GM12874 (cell line): ENCODE measurements at regions not wholly inside any gene's neighbourhood (a gene's known extent, or its start where the extent isn't known, plus 50 kb on each side); places are given as distances from the start of the nearest gene placed in this dataset.

ENCODE experiments used
- TF ChIP-seq, protein P1 (sequence below): IDR thresholded peaks from 2 replicates; pipeline ENCODE4 v1.5.1; 2011; ENCODE audit warnings: low read depth, mild to moderate bottlenecking, control low read depth, low read length, moderate library complexity; ENCODE audit not compliant: insufficient read depth

DNA sequence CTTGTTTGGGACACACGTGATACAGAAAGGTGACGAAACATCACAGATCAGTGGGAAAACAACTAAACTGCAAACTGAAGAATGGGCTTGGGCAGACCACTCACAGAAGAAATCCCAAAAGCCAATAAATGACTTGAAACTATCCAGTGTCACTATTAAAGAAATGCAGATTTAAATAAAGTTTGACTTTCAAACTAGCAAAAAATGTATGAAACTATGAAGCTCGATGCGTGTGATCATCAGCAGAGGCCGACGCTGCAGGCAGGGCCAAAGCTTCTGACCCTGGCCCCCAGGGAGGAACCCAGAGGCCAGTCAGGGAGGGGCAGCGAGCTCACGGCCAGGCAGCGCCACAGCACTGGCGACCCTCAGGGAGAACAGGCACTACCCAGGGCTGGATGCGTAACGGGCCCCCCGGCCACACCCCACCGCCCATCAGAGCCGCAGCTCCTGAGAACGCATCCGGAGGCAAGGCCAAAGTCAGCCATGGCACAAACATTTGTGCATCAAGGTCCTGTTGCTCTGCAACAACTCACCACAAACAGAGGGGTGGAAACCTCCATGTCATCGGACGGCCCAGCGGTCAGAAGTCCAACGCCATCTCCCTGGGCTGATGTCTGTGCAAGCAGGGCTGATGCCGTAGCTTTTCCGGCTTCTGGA, 94.1 kb downstream of the YTHDF1 start:
- TF ChIP-seq, protein P1, sequence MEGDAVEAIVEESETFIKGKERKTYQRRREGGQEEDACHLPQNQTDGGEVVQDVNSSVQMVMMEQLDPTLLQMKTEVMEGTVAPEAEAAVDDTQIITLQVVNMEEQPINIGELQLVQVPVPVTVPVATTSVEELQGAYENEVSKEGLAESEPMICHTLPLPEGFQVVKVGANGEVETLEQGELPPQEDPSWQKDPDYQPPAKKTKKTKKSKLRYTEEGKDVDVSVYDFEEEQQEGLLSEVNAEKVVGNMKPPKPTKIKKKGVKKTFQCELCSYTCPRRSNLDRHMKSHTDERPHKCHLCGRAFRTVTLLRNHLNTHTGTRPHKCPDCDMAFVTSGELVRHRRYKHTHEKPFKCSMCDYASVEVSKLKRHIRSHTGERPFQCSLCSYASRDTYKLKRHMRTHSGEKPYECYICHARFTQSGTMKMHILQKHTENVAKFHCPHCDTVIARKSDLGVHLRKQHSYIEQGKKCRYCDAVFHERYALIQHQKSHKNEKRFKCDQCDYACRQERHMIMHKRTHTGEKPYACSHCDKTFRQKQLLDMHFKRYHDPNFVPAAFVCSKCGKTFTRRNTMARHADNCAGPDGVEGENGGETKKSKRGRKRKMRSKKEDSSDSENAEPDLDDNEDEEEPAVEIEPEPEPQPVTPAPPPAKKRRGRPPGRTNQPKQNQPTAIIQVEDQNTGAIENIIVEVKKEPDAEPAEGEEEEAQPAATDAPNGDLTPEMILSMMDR: no peak

DNA sequence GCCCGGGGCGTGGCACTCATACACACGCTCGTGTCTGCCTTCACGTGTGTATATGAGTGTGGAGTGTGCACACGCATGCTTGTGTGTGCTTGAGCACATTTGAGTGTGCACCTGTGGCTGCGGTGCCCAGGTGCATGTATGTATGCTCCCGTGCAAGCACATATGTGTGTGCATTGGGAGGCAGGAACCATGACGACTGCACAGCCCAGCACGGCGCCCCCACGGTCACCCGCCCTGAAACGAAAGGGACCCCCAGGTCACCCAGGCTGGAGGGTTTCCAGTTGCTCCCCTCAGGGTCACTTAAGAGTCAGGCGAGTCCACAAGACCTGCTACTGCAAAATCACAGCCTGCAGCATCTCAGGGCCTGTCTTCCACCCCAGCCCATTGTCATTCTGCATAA, 94.7 kb downstream of the YTHDF1 start:
- TF ChIP-seq, protein P1: no peak

DNA sequence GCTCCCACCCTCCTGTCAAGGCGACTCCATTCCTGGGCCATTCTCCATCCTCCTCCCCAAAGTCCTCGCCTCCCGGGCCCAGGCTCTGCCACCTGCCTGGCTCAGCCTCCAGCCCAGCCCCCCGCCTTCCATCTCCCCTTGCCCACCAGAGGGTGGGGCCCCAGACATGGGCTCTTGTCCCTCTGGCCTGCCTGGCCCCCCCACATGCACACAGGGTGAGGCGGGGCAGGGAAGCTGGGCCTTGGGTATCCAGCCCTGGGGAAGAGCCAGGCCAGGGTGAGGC, 95.2 kb downstream of the YTHDF1 start:
- TF ChIP-seq, protein P1: no peak

DNA sequence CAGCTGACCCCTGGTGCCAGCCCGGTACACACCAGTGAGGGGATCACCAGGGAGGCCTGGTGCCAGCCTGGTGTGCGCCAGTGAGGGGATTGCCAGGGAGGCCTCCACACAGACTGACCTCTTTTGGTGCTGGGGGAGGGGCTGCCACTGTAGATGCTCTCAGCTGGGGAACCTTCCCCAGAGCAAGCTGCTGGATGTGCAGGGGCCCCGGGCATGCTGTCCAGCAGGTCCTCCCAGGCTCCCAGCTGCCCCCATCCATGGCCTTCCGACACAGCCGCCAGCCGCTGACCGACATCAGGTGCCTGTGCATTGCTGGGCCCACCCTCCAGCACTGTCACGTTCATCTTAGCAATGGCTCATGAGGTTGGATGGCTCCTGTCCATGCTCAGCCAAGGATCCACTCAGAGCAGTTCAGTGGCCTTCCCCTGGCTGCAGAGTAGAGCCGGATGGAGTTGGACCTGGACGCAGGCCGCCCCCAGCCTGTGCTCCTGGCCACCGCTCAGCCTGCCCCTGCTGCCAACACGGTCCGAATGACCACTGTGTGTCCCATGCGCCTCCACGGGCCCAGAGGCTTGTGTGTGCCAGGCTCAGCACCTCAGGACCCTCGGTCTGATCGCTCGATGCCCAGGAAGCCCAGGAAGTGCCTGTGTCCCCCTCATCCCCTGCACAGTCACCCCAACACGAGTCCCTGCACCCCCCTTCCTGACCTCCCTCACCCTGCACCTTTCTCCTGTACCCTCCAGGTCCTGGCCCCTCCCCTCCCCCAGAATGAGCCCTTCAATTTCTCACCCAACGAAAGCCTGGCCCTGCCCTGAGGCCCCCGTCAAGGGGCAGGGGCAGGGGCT, 95.7 kb downstream of the YTHDF1 start:
- TF ChIP-seq, protein P1: no peak

DNA sequence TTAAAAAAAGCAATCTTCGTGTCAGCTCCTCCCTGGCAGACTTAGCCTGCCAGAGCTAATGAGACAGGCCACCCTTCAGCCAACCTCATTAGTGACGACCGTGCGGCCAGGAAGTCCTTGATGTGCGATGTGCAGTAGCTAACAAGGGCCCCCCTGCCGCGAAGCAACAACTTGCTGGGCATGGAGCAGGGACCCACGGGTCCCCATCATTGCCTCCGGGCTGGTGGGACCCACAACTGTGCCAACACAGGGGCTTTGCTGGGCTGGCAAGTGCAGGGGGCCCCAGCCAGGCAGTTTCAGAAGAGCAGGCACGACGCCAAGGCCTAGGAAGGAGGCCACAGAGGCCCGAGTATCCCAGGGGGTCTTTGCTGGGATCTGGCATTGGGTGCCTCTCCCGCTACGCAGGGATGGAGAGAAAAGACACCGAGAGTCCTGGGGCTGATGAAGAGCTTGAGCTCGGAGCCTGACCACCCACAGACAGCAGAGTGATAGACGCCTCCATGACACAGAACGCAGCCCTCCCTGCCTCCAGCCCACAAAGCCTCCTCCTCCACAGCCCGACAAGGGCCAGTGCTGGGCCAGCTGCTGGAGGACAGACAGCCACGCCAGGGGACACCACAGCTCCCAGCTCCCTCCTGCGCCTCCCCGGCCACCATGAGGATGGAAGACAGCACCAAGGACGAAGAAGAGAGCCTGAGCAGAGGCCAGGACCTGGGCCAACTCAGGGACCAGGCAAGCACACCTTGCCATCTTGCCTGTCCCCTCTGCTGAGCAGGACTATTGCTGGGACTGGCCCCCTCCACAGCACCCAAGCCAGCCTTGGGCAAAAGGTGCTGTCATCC, 96.6 kb downstream of the YTHDF1 start:
- TF ChIP-seq, protein P1: no peak

DNA sequence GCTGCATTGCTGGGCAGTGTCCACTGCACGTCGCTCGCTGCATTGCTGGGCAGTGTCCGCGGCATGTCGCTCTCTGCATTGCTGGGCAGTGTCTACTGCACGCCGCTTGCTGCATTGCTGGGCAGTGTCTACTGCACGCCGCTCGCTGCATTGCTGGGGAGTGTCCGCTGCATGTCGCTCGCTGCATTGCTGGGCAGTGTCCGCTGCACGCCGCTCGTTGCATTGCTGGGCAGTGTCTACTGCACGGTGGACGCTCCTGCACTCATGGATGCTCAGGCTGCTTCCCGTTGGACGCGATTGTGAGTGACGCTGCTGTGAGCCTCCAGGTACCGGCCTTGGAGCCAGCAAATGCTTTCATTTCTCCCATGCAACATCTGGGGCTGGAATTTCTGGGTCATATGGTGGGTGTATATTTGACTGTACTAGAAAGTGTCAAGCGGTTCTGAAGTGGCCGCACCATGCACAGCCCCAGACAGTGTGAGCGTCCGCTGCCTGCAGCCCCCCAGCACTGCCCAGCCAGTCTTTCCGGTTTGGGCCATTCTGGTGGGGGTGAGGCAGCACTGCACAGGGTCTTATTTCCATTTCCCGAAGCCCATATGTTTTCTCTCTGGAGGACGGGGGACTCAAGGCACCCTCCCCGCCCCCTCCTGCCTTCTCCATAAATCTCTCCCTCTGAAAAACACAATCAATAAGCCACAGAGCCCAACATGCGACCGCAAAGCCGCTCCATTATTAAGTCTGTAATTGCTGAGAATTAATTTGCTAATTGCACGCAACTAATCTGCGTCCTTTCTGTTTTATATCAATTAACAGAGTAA, 97.4 kb downstream of the YTHDF1 start:
- TF ChIP-seq, protein P1: no peak
